ENCODE measurements at regions not wholly inside any gene's neighbourhood (a gene's known extent, or its start where the extent isn't known, plus 50 kb on each side); places are given as distances from the start of the nearest gene placed in this dataset.

- Histone ChIP-seq H3K9me3 (ENCODE audit: control insufficient read depth in 1 of 2, low read length in 2 of 2) (no peaks in the 10 kb centered on the region), H3K4me1 (ENCODE audit: insufficient read depth, low read length) (no peaks in the 10 kb centered on the region), H3K4me3 (ENCODE audit: low read length in 2 of 2) (no peak overlapping the region), H3K36me3 (ENCODE audit: insufficient read depth, low read length) (no peaks in the 10 kb centered on the region), H3K27ac (ENCODE audit: low read depth, low read length) (no peak overlapping the region), H3K27me3 (ENCODE audit: insufficient read depth, low read length) (no peaks in the 10 kb centered on the region)
- CTCF ChIA-PET (ENCODE audit: partially characterized antibody): interaction anchor here (0.6 kb wide), 1 partner anchor 8 kb away, joined by 3 read pairs; no protein-coding TSS in a partner anchor
- intact Hi-C loops (cut with micrococcal nuclease): no loop called here
- Mint-ChIP-seq H3K9me3 (peaks cover 0 to 4% (median 3%) of the 10 kb centered on the region in 8 donors), H3K4me3 (no peak overlapping the region), H3K4me1 (no peaks in the 10 kb centered on the region), H3K36me3 (no peaks in the 10 kb centered on the region), H3K27me3 (no peaks in the 10 kb centered on the region), H3K27ac (no peak overlapping the region)
- no peak for DNase-seq
- POLR2A ChIA-PET (ENCODE audit: partially characterized antibody): no interaction called here
Measured at GRCh38 chr4:124519196-124519595, 193.3 kb downstream of the ANKRD50 start.

GRCh38 chr4:124523816-124524215, 188.7 kb downstream of the ANKRD50 start:
- Histone ChIP-seq H3K36me3 (ENCODE audit: insufficient read depth, low read length) (no peaks in the 10 kb centered on the region), H3K27ac (ENCODE audit: low read depth, low read length) (no peak overlapping the region), H3K9me3 (ENCODE audit: control insufficient read depth in 1 of 2, low read length in 2 of 2) (no peaks in the 10 kb centered on the region), H3K27me3 (ENCODE audit: insufficient read depth, low read length) (no peaks in the 10 kb centered on the region), H3K4me3 (ENCODE audit: low read length in 2 of 2) (no peak overlapping the region), H3K4me1 (ENCODE audit: insufficient read depth, low read length) (no peaks in the 10 kb centered on the region)
- peaks cover 0 to 7% (median 3%) of the 10 kb centered on the region in 8 donors for H3K9me3 Mint-ChIP-seq
- no peaks in the 10 kb centered on the region for H3K27me3 Mint-ChIP-seq
- ChIA-PET POLR2A (ENCODE audit: partially characterized antibody) (no interaction called here), CTCF (ENCODE audit: partially characterized antibody) (no interaction called here)
- no peak overlapping the region for H3K27ac Mint-ChIP-seq
- H3K36me3 Mint-ChIP-seq: no peaks in the 10 kb centered on the region
- H3K4me1 Mint-ChIP-seq: no peaks in the 10 kb centered on the region
- no peak overlapping the region for H3K4me3 Mint-ChIP-seq
- intact Hi-C loops (cut with micrococcal nuclease): no loop called here
- no peak for DNase-seq

- Mint-ChIP-seq H3K27ac (no peak overlapping the region), H3K4me1 (no peaks in the 10 kb centered on the region), H3K36me3 (no peaks in the 10 kb centered on the region), H3K27me3 (no peaks in the 10 kb centered on the region), H3K9me3 (peaks cover 0 to 7% (median 3%) of the 10 kb centered on the region in 8 donors), H3K4me3 (no peak overlapping the region)
- H3K27me3 ChIP-seq (ENCODE audit: insufficient read depth, low read length): no peaks in the 10 kb centered on the region
- ChIA-PET POLR2A (ENCODE audit: partially characterized antibody) (no interaction called here), CTCF (ENCODE audit: partially characterized antibody) (no interaction called here)
- no peaks in the 10 kb centered on the region for H3K4me1 ChIP-seq (ENCODE audit: insufficient read depth, low read length)
- DNase-seq: no peak
- H3K9me3 ChIP-seq (ENCODE audit: control insufficient read depth in 1 of 2, low read length in 2 of 2): no peaks in the 10 kb centered on the region
- H3K4me3 ChIP-seq (ENCODE audit: low read length in 2 of 2): no peak overlapping the region
- intact Hi-C loops (cut with micrococcal nuclease): no loop called here
- H3K36me3 ChIP-seq (ENCODE audit: insufficient read depth, low read length): no peaks in the 10 kb centered on the region
- H3K27ac ChIP-seq (ENCODE audit: low read depth, low read length): no peak overlapping the region
Measured at GRCh38 chr4:124525524-124525923, 187.0 kb downstream of the ANKRD50 start.

DNA sequence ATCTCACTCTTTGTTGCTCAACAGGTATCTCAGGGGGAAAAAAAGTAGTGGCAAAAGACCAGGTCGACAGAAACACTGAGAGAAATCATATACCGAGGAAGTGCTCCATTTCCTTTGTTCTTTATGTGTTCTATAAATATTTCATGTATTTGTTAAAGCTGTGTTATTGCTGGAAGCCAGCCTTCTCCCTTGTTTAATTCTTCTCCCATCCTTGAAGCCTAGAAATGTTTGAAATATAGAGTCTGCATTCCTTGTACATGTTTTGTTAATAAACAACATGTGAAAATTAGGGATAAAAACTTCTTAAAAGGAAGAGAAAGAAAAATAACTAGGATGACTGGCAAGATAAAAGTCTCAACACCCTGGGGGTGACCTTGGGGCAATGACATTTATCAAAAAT, 186.2 kb downstream of the ANKRD50 start:
- H3K4me1 ChIP-seq (ENCODE audit: insufficient read depth, low read length): no peaks in the 10 kb centered on the region
- ChIA-PET CTCF (ENCODE audit: partially characterized antibody) (no interaction called here), POLR2A (ENCODE audit: partially characterized antibody) (no interaction called here)
- H3K4me3 Mint-ChIP-seq: no peak overlapping the region
- no peak overlapping the region for H3K27ac ChIP-seq (ENCODE audit: low read depth, low read length)
- H3K27me3 Mint-ChIP-seq: no peaks in the 10 kb centered on the region
- no peaks in the 10 kb centered on the region for H3K9me3 ChIP-seq (ENCODE audit: control insufficient read depth in 1 of 2, low read length in 2 of 2)
- intact Hi-C loops (cut with micrococcal nuclease): no loop called here
- no peaks in the 10 kb centered on the region for H3K27me3 ChIP-seq (ENCODE audit: insufficient read depth, low read length)
- H3K4me1 Mint-ChIP-seq: no peaks in the 10 kb centered on the region
- H3K36me3 ChIP-seq (ENCODE audit: insufficient read depth, low read length): no peaks in the 10 kb centered on the region
- no peak overlapping the region for H3K4me3 ChIP-seq (ENCODE audit: low read length in 2 of 2)
- H3K36me3 Mint-ChIP-seq: no peaks in the 10 kb centered on the region
- H3K9me3 Mint-ChIP-seq: peaks cover 0 to 5% (median 3%) of the 10 kb centered on the region in 8 donors
- no peak for DNase-seq
- H3K27ac Mint-ChIP-seq: no peak overlapping the region

- intact Hi-C loops (cut with micrococcal nuclease): no loop called here
- H3K4me1 ChIP-seq (ENCODE audit: insufficient read depth, low read length): no peaks in the 10 kb centered on the region
- no peaks in the 10 kb centered on the region for H3K36me3 ChIP-seq (ENCODE audit: insufficient read depth, low read length)
- no peak overlapping the region for H3K27ac ChIP-seq (ENCODE audit: low read depth, low read length)
- H3K4me3 ChIP-seq (ENCODE audit: low read length in 2 of 2): no peak overlapping the region
- no peaks in the 10 kb centered on the region for H3K4me1 Mint-ChIP-seq
- H3K4me3 Mint-ChIP-seq: no peak overlapping the region
- CTCF ChIA-PET (ENCODE audit: partially characterized antibody): no interaction called here
- DNase-seq: no peak
- no peaks in the 10 kb centered on the region for H3K36me3 Mint-ChIP-seq
- H3K9me3 Mint-ChIP-seq: peaks cover 0 to 4% (median 0%) of the 10 kb centered on the region in 8 donors
- no peaks in the 10 kb centered on the region for H3K9me3 ChIP-seq (ENCODE audit: control insufficient read depth in 1 of 2, low read length in 2 of 2)
- H3K27me3 ChIP-seq (ENCODE audit: insufficient read depth, low read length): no peaks in the 10 kb centered on the region
- no peak overlapping the region for H3K27ac Mint-ChIP-seq
- POLR2A ChIA-PET (ENCODE audit: partially characterized antibody): no interaction called here
- no peaks in the 10 kb centered on the region for H3K27me3 Mint-ChIP-seq
Measured at GRCh38 chr4:124526769-124527168, 185.8 kb downstream of the ANKRD50 start.

DNA sequence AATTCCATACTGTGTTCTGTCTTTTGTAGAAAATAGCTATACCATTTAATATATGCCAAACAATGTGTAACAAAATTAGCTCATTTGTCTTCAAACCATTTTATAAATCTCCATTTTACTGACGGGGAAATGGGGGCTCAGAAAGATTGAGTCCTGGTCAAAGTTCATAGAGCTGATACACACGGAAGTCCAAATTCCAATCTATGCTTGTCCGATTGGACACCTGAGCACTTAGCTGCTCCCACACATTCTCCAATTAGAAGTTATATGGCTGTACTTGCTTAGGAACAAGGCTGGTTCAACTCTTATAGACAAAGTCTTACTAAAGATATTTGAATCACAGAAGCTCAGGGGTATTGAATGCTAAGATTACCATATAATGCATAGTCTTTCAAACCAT, 185.2 kb downstream of the ANKRD50 start:
- H3K27ac Mint-ChIP-seq: no peak overlapping the region
- H3K36me3 ChIP-seq (ENCODE audit: insufficient read depth, low read length): no peaks in the 10 kb centered on the region
- H3K4me3 ChIP-seq (ENCODE audit: low read length in 2 of 2): no peak overlapping the region
- no peaks in the 10 kb centered on the region for H3K36me3 Mint-ChIP-seq
- peaks cover 0 to 3% (median 0%) of the 10 kb centered on the region in 8 donors for H3K9me3 Mint-ChIP-seq
- ChIA-PET CTCF (ENCODE audit: partially characterized antibody) (interaction anchor here (0.8 kb wide), 1 partner anchor 8 kb away, joined by 3 read pairs; no protein-coding TSS in a partner anchor), POLR2A (ENCODE audit: partially characterized antibody) (no interaction called here)
- no peak overlapping the region for H3K27ac ChIP-seq (ENCODE audit: low read depth, low read length)
- H3K27me3 ChIP-seq (ENCODE audit: insufficient read depth, low read length): no peaks in the 10 kb centered on the region
- H3K4me1 ChIP-seq (ENCODE audit: insufficient read depth, low read length): no peaks in the 10 kb centered on the region
- DNase-seq: no peak
- intact Hi-C loops (cut with micrococcal nuclease): no loop called here
- no peaks in the 10 kb centered on the region for H3K4me1 Mint-ChIP-seq
- H3K9me3 ChIP-seq (ENCODE audit: control insufficient read depth in 1 of 2, low read length in 2 of 2): no peaks in the 10 kb centered on the region
- H3K4me3 Mint-ChIP-seq: no peak overlapping the region
- no peaks in the 10 kb centered on the region for H3K27me3 Mint-ChIP-seq

DNA sequence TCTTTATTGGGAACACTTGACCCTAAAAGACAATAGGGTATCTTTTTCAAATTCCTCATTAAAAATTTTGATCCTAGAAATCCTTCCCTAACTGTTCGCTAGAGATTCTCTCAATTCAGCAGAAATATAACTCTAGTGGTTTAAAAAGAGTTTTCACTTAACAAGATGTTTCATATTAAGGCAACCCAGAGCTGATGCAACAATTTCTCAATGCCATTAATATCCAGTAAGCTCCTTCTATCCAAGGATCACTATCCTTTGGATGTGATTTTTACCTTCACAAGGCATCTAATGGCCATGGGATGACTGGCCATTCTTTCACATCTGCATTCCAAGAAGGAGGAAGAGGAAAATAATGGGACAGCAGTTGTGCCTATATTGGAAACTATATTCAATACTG, 183.4 kb downstream of the ANKRD50 start:
- no peaks in the 10 kb centered on the region for H3K36me3 ChIP-seq (ENCODE audit: insufficient read depth, low read length)
- no peak overlapping the region for H3K27ac ChIP-seq (ENCODE audit: low read depth, low read length)
- Mint-ChIP-seq H3K4me3 (no peak overlapping the region), H3K27ac (no peak overlapping the region), H3K4me1 (no peaks in the 10 kb centered on the region), H3K27me3 (no peaks in the 10 kb centered on the region), H3K9me3 (peaks cover 0 to 3% (median 0%) of the 10 kb centered on the region in 8 donors), H3K36me3 (no peaks in the 10 kb centered on the region)
- H3K4me3 ChIP-seq (ENCODE audit: low read length in 2 of 2): no peak overlapping the region
- ChIA-PET CTCF (ENCODE audit: partially characterized antibody) (no interaction called here), POLR2A (ENCODE audit: partially characterized antibody) (no interaction called here)
- H3K9me3 ChIP-seq (ENCODE audit: control insufficient read depth in 1 of 2, low read length in 2 of 2): no peaks in the 10 kb centered on the region
- H3K27me3 ChIP-seq (ENCODE audit: insufficient read depth, low read length): no peaks in the 10 kb centered on the region
- intact Hi-C loops (cut with micrococcal nuclease): no loop called here
- no peaks in the 10 kb centered on the region for H3K4me1 ChIP-seq (ENCODE audit: insufficient read depth, low read length)
- DNase-seq: no peak

GRCh38 chr4:124530464-124531077, 182.0 kb downstream of the ANKRD50 start:
- H3K36me3 ChIP-seq (ENCODE audit: insufficient read depth, low read length): no peaks in the 10 kb centered on the region

More at GRCh38 chr4:124530464-124531077, 182.0 kb downstream of the ANKRD50 start:
- no peak for DNase-seq
- Histone ChIP-seq H3K27me3 (ENCODE audit: insufficient read depth, low read length) (no peaks in the 10 kb centered on the region), H3K4me1 (ENCODE audit: insufficient read depth, low read length) (no peaks in the 10 kb centered on the region), H3K27ac (ENCODE audit: low read depth, low read length) (no peak overlapping the region), H3K9me3 (ENCODE audit: control insufficient read depth in 1 of 2, low read length in 2 of 2) (no peaks in the 10 kb centered on the region), H3K4me3 (ENCODE audit: low read length in 2 of 2) (no peak overlapping the region)
- Mint-ChIP-seq H3K36me3 (no peaks in the 10 kb centered on the region), H3K27me3 (no peaks in the 10 kb centered on the region), H3K9me3 (peaks cover 0 to 3% (median 0%) of the 10 kb centered on the region in 8 donors), H3K4me1 (no peaks in the 10 kb centered on the region), H3K27ac (no peak overlapping the region), H3K4me3 (no peak overlapping the region)
- CTCF ChIA-PET (ENCODE audit: partially characterized antibody): no interaction called here
- POLR2A ChIA-PET (ENCODE audit: partially characterized antibody): no interaction called here
- intact Hi-C loops (cut with micrococcal nuclease): no loop called here
